ENCODE measurements at regions not wholly inside any gene's neighbourhood (a gene's known extent, or its start where the extent isn't known, plus 50 kb on each side); places are given as distances from the start of the nearest gene placed in this dataset.

GRCh38 chrX:130974323-130974722, 71.3 kb upstream of the ENOX2 start:
- peak; percentile 4 for DNase-seq (ENCODE audit: low read depth, low spot score)

GRCh38 chrX:130975947-130976346, 72.9 kb upstream of the ENOX2 start:
- DNase-seq (ENCODE audit: low read depth, low spot score) = peak; percentile 23

- no peak for DNase-seq (ENCODE audit: low read depth, low spot score)
Measured at GRCh38 chrX:130981836-130982235, 76.3 kb upstream of the ARHGAP36 start.

GRCh38 chrX:130984782-130985181, 73.4 kb upstream of the ARHGAP36 start:
- DNase-seq (ENCODE audit: low read depth, low spot score) = no peak

- no peak for DNase-seq (ENCODE audit: low read depth, low spot score)
Measured at GRCh38 chrX:130987241-130987640, 70.9 kb upstream of the ARHGAP36 start.

- no peak for DNase-seq (ENCODE audit: low read depth, low spot score)
Measured at GRCh38 chrX:130990723-130991122, 67.4 kb upstream of the ARHGAP36 start.

- no peak for DNase-seq (ENCODE audit: low read depth, low spot score)
Measured at GRCh38 chrX:130994671-130995070, 63.5 kb upstream of the ARHGAP36 start.

GRCh38 chrX:130995439-130995838, 62.7 kb upstream of the ARHGAP36 start:
- no peak for DNase-seq (ENCODE audit: low read depth, low spot score)

GRCh38 chrX:130997314-130997713, 60.8 kb upstream of the ARHGAP36 start:
- no peak for DNase-seq (ENCODE audit: low read depth, low spot score)

- no peak for DNase-seq (ENCODE audit: low read depth, low spot score)
Measured at GRCh38 chrX:130999360-130999759, 58.8 kb upstream of the ARHGAP36 start.
